ENCODE measurements at regions not wholly inside any gene's neighbourhood (a gene's known extent, or its start where the extent isn't known, plus 50 kb on each side); places are given as distances from the start of the nearest gene placed in this dataset.

DNA sequence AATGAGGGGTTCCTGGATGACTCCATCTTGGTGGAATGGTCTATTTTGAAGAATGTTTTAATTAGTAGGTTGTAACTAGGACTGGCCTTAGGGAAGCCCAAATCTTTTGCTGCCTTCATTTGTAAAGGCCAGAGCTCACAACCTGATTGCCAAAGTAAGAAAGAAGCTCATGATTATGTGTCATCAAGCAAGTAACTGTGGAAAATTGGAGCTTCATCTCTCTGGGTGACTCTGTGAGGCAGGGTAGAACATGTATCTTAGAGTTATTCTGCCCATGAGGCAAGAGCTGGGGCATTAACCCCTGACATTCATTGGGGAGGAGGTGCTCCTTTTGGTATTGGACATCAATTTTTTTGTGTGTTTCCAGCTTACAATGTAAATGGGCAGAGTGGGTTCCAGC lies 273.9 kb upstream of the JAG1 start:
- DNase-seq (ENCODE audit: low read depth), result no peak
- TF ChIP-seq, protein P1, sequence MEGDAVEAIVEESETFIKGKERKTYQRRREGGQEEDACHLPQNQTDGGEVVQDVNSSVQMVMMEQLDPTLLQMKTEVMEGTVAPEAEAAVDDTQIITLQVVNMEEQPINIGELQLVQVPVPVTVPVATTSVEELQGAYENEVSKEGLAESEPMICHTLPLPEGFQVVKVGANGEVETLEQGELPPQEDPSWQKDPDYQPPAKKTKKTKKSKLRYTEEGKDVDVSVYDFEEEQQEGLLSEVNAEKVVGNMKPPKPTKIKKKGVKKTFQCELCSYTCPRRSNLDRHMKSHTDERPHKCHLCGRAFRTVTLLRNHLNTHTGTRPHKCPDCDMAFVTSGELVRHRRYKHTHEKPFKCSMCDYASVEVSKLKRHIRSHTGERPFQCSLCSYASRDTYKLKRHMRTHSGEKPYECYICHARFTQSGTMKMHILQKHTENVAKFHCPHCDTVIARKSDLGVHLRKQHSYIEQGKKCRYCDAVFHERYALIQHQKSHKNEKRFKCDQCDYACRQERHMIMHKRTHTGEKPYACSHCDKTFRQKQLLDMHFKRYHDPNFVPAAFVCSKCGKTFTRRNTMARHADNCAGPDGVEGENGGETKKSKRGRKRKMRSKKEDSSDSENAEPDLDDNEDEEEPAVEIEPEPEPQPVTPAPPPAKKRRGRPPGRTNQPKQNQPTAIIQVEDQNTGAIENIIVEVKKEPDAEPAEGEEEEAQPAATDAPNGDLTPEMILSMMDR (conservative IDR thresholded peaks at IDR 0.05; ENCODE audit: low read depth, low read length), result no peak
- H3K4me3 ChIP-seq (ENCODE audit: low read length), result no peak overlapping the region

DNA sequence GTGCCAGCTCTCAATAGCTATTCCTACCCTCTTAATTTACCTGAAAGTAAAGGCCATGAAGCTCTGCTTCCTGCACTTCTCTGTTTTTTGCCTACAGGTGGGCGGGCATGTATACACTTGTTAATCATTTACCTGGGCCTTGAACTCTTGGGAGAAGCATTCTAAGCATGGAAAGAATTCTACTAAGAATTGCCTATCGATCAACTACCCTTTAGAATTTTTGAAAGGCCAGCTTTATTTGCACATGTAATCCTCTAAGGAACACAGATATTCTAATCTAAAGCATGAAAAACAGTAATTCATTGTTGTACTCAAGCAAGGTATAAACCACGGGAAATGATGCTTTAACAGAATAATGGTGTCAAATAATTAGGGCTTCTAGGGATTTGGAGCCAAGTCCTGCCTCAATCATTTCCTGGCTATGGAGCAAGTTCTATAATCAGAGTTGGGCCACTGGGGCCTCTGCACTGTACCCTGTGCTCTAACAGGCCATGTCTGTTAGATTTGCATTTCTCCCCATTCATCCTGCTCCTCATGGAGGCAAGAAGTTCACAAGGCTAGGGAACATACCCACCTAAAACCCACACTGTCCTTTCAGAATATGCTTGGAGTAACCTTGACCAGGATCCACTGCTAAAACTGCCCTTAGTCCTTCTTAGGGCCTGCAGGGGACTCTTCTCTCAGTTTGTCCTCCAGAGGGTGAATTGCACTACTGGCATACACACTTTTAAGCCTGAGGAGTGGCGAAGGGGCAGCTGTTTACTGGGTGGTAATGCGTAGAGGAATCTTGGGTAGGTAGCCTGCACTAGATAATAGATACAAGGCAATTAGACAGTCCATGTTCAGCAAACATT lies 276.4 kb upstream of the JAG1 start:
- DNase-seq (ENCODE audit: low read depth), result no peak
- no peak overlapping the region for H3K4me3 ChIP-seq (ENCODE audit: low read length)
- TF ChIP-seq, protein P1 (conservative IDR thresholded peaks at IDR 0.05; ENCODE audit: low read depth, low read length), result no peak

DNA sequence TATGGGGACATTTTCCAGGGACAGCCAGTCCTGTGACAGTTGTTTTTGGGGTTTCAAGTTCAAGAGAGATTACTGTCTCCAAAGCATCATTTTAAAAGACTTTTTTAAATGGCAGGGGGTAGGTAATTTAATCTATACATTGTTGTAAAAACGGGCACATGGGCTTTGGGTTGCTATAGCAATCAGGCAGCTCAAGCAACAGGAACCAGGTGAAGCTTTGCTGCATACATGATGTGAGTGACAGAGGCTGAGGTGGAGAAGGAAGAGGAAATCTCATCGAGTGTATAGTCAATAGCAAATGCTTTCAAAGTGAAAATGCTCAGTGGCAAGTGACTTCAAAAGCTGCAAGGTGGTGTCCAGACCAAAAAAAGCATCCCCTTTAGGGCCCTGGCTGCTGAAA lies 277.4 kb upstream of the JAG1 start:
- no peak overlapping the region for H3K4me3 ChIP-seq (ENCODE audit: low read length)
- no peak for DNase-seq (ENCODE audit: low read depth)
- TF ChIP-seq, protein P1 (conservative IDR thresholded peaks at IDR 0.05; ENCODE audit: low read depth, low read length), result no peak

DNA sequence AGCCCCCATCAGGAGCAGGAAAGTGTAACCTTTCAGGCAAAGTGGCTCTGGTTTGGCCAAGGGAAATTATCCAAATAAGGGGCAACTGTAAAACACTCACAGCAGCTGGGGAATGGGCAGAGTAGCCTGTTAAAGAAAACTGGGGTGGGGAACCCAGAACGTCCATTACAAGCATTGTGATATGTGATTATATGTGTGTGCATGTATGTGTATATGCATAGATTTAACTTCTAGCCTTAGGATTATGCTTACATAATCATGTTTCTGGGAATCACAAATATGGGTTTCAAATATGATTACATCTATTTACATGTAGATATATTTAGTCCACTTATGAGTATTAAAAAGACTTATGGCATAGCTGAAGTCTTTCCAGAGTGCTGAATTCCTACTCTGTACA lies 278.1 kb upstream of the JAG1 start:
- H3K4me3 ChIP-seq (ENCODE audit: low read length), result no peak overlapping the region
- TF ChIP-seq, protein P1 (conservative IDR thresholded peaks at IDR 0.05; ENCODE audit: low read depth, low read length), result no peak
- peak; percentile 15 for DNase-seq (ENCODE audit: low read depth)

DNA sequence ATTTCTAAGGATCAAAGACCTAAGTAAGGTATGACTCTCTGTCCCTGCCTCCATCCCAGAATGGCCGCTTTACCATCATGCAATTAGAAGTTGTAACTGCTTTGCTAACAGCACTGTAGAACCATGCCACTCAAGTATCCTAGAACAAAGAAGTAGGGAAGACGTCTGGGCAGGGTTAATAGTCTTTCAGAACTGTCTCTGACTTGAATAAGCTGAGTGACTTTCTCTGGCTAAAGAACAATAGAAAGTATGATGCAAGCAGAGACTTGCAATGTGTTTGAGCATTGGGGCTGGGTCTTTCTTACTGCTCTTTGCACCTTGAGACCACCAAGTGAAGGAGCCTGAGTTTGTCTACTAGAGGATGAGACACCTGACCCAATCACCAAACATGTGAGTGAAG lies 279.6 kb upstream of the JAG1 start:
- DNase-seq (ENCODE audit: low read depth), result no peak
- H3K4me3 ChIP-seq (ENCODE audit: low read length), result no peak overlapping the region
- TF ChIP-seq, protein P1 (conservative IDR thresholded peaks at IDR 0.05; ENCODE audit: low read depth, low read length), result no peak

DNA sequence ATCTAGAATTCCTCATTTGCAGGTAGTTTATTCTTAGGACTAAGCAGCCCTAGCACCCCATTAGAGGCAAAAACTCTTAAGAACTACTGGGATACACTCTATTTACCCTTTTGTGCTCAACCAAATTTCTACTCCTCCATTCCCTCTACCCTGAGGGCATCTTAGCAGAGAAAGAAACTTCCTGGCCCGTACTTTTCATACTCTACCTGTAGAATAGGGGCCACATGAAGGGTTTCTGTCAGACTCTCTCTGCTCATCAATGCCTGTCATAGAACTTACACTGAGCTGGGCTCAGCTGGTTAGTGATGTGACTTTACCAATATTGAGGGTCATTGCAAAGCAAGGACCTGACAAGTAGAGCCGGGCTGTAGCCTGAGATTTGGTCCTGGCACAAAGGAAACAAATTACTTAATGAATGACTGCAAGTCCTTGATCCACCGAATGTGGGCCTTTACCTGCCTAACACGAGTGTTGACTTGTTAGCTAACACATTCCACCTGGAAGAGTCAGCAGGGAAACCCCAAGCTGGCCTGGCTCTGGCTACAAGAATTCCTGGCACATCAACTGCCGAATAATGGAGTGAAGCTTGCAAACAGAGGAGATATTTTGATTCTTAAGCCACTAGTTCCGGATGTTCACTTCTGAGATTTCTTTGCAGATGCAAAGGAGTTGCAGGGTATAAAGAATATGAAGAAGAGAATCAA lies 280.5 kb upstream of the JAG1 start:
- no peak for DNase-seq (ENCODE audit: low read depth)
- no peak overlapping the region for H3K4me3 ChIP-seq (ENCODE audit: low read length)
- TF ChIP-seq, protein P1 (conservative IDR thresholded peaks at IDR 0.05; ENCODE audit: low read depth, low read length), result no peak
